HG02678 (cell line): ENCODE measurements at regions not wholly inside any gene's neighbourhood (a gene's known extent, or its start where the extent isn't known, plus 50 kb on each side); places are given as distances from the start of the nearest gene placed in this dataset.

Source experiments
- ATAC-seq: cut with Tn5 transposase; IDR thresholded peaks from one replicate; pipeline ENCODE4 v1.9.1; 2021; ENCODE audit warnings: mild to moderate bottlenecking, moderate library complexity; ENCODE audit not compliant: unreplicated experiment

- no peak for ATAC-seq
Observed at GRCh38 chr4:137644201-137644600, 111.9 kb upstream of the PCDH18 start.

- ATAC-seq, result no peak
Observed at GRCh38 chr4:137641544-137641943, 109.2 kb upstream of the PCDH18 start.

GRCh38 chr4:137640838-137641158 lies 108.5 kb upstream of the PCDH18 start:
- no peak for ATAC-seq

- no peak for ATAC-seq
Observed at GRCh38 chr4:137640156-137640837, 108.0 kb upstream of the PCDH18 start.

GRCh38 chr4:137638934-137639333 lies 106.6 kb upstream of the PCDH18 start:
- ATAC-seq, result peak; percentile 59

- ATAC-seq, result no peak
Observed at GRCh38 chr4:137635601-137636000, 103.3 kb upstream of the PCDH18 start.

GRCh38 chr4:137635108-137635507 lies 102.8 kb upstream of the PCDH18 start:
- no peak for ATAC-seq

GRCh38 chr4:137632842-137633241 lies 100.5 kb upstream of the PCDH18 start:
- no peak for ATAC-seq

GRCh38 chr4:137631605-137632004 lies 99.3 kb upstream of the PCDH18 start:
- ATAC-seq, result no peak

GRCh38 chr4:137630252-137630651 lies 98.0 kb upstream of the PCDH18 start:
- no peak for ATAC-seq

GRCh38 chr4:137627739-137628460 lies 95.6 kb upstream of the PCDH18 start:
- ATAC-seq, result no peak

- ATAC-seq, result no peak
Observed at GRCh38 chr4:137626942-137627738, 94.8 kb upstream of the PCDH18 start.

- no peak for ATAC-seq
Observed at GRCh38 chr4:137623013-137623412, 90.7 kb upstream of the PCDH18 start.

- ATAC-seq, result no peak
Observed at GRCh38 chr4:137621056-137621455, 88.8 kb upstream of the PCDH18 start.

- no peak for ATAC-seq
Observed at GRCh38 chr4:137614491-137614890, 82.2 kb upstream of the PCDH18 start.

- ATAC-seq, result no peak
Observed at GRCh38 chr4:137611998-137612700, 79.9 kb upstream of the PCDH18 start.

- no peak for ATAC-seq
Observed at GRCh38 chr4:137610960-137611359, 78.7 kb upstream of the PCDH18 start.

GRCh38 chr4:137609718-137610430 lies 77.6 kb upstream of the PCDH18 start:
- no peak for ATAC-seq

GRCh38 chr4:137608085-137608484 lies 75.8 kb upstream of the PCDH18 start:
- no peak for ATAC-seq

GRCh38 chr4:137602436-137602835 lies 70.1 kb upstream of the PCDH18 start:
- ATAC-seq, result no peak

GRCh38 chr4:137601934-137602333 lies 69.6 kb upstream of the PCDH18 start:
- no peak for ATAC-seq
